Loucy (cell line): ENCODE measurements at regions not wholly inside any gene's neighbourhood (a gene's known extent, or its start where the extent isn't known, plus 50 kb on each side); places are given as distances from the start of the nearest gene placed in this dataset.

Source experiments
- H2AFZ ChIP-seq: fragments of 200-600 bp; sonication (generic); 2 replicates; pipeline ENCODE4 v1.6.0; 2016; ENCODE audit warnings: antibody characterized with exemption, mild to moderate bottlenecking, low read length, moderate library complexity
- H3F3A ChIP-seq: fragments of 200-600 bp; 2 replicates; pipeline ENCODE4 v1.6.0; 2016; ENCODE audit warnings: antibody characterized with exemption, low read depth, mild to moderate bottlenecking
- H3K27me3 ChIP-seq: fragments of 200-600 bp; sonication (generic); 2 replicates; pipeline ENCODE4 v1.6.1; 2014; ENCODE audit warnings: low read length, mild to moderate bottlenecking; ENCODE audit not compliant: insufficient read depth, poor library complexity, severe bottlenecking
- H3K36me3 ChIP-seq: fragments of 200-600 bp; sonication (generic); 2 replicates; pipeline ENCODE4 v1.6.1; 2016; ENCODE audit warnings: low read length; ENCODE audit not compliant: insufficient read depth
- H3K4me1 ChIP-seq: fragments of 200-600 bp; sonication (generic); 2 replicates; pipeline ENCODE4 v1.5.1; 2014; ENCODE audit warnings: low read length, mild to moderate bottlenecking; ENCODE audit not compliant: insufficient read depth, poor library complexity, severe bottlenecking
- H3K4me2 ChIP-seq: fragments of 200-600 bp; sonication (generic); 2 replicates; pipeline ENCODE4 v1.6.0; 2014; ENCODE audit warnings: antibody characterized with exemption, low read length, low read depth, mild to moderate bottlenecking; ENCODE audit not compliant: poor library complexity, severe bottlenecking
- H3K4me3 ChIP-seq: fragments of 200-600 bp; sonication (generic); 2 replicates; pipeline ENCODE4 v1.5.1; 2014; ENCODE audit warnings: low read length, mild to moderate bottlenecking, mixed read lengths; ENCODE audit not compliant: poor library complexity, severe bottlenecking
- H3K79me2 ChIP-seq: fragments of 200-600 bp; sonication (generic); 2 replicates; pipeline ENCODE4 v1.6.1; 2014; ENCODE audit warnings: low read length; ENCODE audit not compliant: insufficient read depth
- H3K9ac ChIP-seq: fragments of 200-600 bp; sonication (generic); 2 replicates; pipeline ENCODE4 v1.6.0; 2014; ENCODE audit warnings: mild to moderate bottlenecking, low read depth, low read length, moderate library complexity; ENCODE audit not compliant: poor library complexity, severe bottlenecking
- H3K9me2 ChIP-seq: fragments of 200-600 bp; sonication (generic); replicated peaks from 2 replicates; pipeline ENCODE4 v1.6.1; 2016; ENCODE audit warnings: low read depth, low read length, mixed read lengths
- H3K9me3 ChIP-seq: fragments of 200-600 bp; sonication (generic); 2 replicates; pipeline ENCODE4 v1.6.1; 2014; ENCODE audit warnings: mild to moderate bottlenecking, antibody characterized with exemption, low read length, low read depth; ENCODE audit not compliant: insufficient read depth
- H4K20me1 ChIP-seq: fragments of 200-600 bp; sonication (generic); 2 replicates; pipeline ENCODE4 v1.6.0; 2014; ENCODE audit warnings: antibody characterized with exemption, low read length, mild to moderate bottlenecking; ENCODE audit not compliant: insufficient read depth, poor library complexity, severe bottlenecking
- CTCF ChIP-seq: fragments of 200-600 bp; sonication (generic); conservative IDR thresholded peaks from 2 replicates; pipeline ENCODE4 v1.5.1; 2014; ENCODE audit warnings: mild to moderate bottlenecking, antibody characterized with exemption, low read length
- EZH2phosphoT487 ChIP-seq: fragments of 200-600 bp; IDR thresholded peaks from 2 replicates; pipeline ENCODE4 v1.6.1; 2018; ENCODE audit warnings: antibody characterized with exemption, mild to moderate bottlenecking, moderate library complexity, borderline replicate concordance

- H3K79me2 ChIP-seq, result no peaks in the 10 kb centered on the region
- no peak overlapping the region for H2AFZ ChIP-seq
- H3K36me3 ChIP-seq, result no peaks in the 10 kb centered on the region
- no peaks in the 10 kb centered on the region for H3K27me3 ChIP-seq
- H4K20me1 ChIP-seq, result no peaks in the 10 kb centered on the region
- H3F3A ChIP-seq, result no peaks in the 10 kb centered on the region
- H3K4me2 ChIP-seq, result no peak overlapping the region
- H3K9ac ChIP-seq, result no peak overlapping the region
- H3K9me3 ChIP-seq, result 0 out of 2 replicates have a peak, but pooled peaks cover 3% of the 10 kb centered on the region
- no peaks in the 10 kb centered on the region for H3K9me2 ChIP-seq
- TF ChIP-seq CTCF (no peak), EZH2phosphoT487 (no peak)
- no peaks in the 10 kb centered on the region for H3K4me1 ChIP-seq
- H3K4me3 ChIP-seq, result no peak overlapping the region
These were observed 793.0 kb upstream of the ACVR2A start for GRCh38 chr2:147051814-147052213.

GRCh38 chr2:147051248-147051647 lies 793.6 kb upstream of the ACVR2A start:
- Histone ChIP-seq H2AFZ (no peak overlapping the region), H3K9ac (no peak overlapping the region), H3K4me3 (no peak overlapping the region), H3F3A (no peaks in the 10 kb centered on the region), H3K9me3 (0 out of 2 replicates have a peak, but pooled peaks cover 3% of the 10 kb centered on the region), H3K36me3 (no peaks in the 10 kb centered on the region), H3K79me2 (no peaks in the 10 kb centered on the region), H3K4me2 (no peak overlapping the region), H3K27me3 (no peaks in the 10 kb centered on the region), H3K4me1 (no peaks in the 10 kb centered on the region), H4K20me1 (no peaks in the 10 kb centered on the region), H3K9me2 (no peaks in the 10 kb centered on the region)
- no peak for TF ChIP-seq EZH2phosphoT487
- no peak for TF ChIP-seq CTCF

GRCh38 chr2:147049957-147050356 lies 794.9 kb upstream of the ACVR2A start:
- no peak overlapping the region for H3K9ac ChIP-seq
- no peak overlapping the region for H3K4me3 ChIP-seq
- no peak overlapping the region for H2AFZ ChIP-seq
- 0 out of 2 replicates have a peak, but pooled peaks cover 3% of the 10 kb centered on the region for H3K9me3 ChIP-seq
- H3K9me2 ChIP-seq, result no peaks in the 10 kb centered on the region
- no peaks in the 10 kb centered on the region for H3F3A ChIP-seq
- no peaks in the 10 kb centered on the region for H4K20me1 ChIP-seq
- H3K27me3 ChIP-seq, result no peaks in the 10 kb centered on the region
- TF ChIP-seq CTCF (no peak), EZH2phosphoT487 (no peak)
- H3K4me2 ChIP-seq, result no peak overlapping the region
- no peaks in the 10 kb centered on the region for H3K36me3 ChIP-seq
- H3K4me1 ChIP-seq, result no peaks in the 10 kb centered on the region
- H3K79me2 ChIP-seq, result no peaks in the 10 kb centered on the region
